ENCODE measurements at regions not wholly inside any gene's neighbourhood (a gene's known extent, or its start where the extent isn't known, plus 50 kb on each side); places are given as distances from the start of the nearest gene placed in this dataset.

DNA sequence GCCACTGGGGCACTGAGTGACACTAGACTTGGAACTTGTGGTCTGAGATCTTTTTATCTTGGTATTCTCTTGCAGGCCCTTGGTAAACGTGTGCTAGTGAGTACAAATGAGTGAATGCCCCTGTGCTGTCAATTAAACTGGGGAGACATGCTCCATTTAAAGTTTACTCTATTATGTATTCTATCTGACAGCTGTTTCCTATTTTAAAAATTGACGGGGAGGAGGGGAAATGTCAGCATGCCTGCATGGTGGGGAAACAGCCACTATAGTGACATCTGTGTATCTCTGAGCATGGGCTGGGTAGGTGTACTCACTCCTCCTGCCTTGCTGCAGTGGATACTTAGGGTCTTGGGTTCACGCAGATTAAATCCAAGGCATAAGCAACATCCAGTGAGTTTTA is 59.0 kb upstream of the IKBKE start:
- POLR2A ChIA-PET = no interaction called here
- H3K9ac ChIP-seq (ENCODE audit: insufficient read depth, low read depth, low read length) = no peak overlapping the region
- no peaks in the 10 kb centered on the region for H3K27me3 ChIP-seq (ENCODE audit: control insufficient read depth in 1 of 2, insufficient read depth in 2 of 2, low read length in 2 of 2)

DNA sequence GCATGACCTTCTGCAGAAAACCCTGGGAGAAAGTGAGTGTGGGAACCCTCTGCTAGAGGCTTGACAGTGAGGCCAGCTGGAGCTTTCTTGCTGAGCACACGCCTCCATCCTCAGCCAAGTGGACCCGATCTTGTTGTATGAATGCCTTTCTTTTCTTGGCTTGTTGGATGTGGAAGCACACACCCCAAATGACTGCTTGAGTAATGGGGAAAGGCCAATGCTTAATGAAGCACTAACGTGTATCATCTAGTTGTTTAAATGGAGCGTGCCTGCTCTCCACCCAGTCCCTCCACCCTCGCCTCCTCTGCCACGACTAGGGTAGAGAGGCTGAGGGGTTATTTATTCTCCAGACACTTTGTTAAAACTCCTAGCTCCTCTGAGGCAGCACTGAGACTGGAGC is 54.3 kb upstream of the IKBKE start:
- Histone ChIP-seq H2AFZ (ENCODE audit: low read length) (no peak overlapping the region), H3K27me3 (ENCODE audit: control insufficient read depth in 1 of 2, insufficient read depth in 2 of 2, low read length in 2 of 2) (no peaks in the 10 kb centered on the region), H3K9ac (ENCODE audit: insufficient read depth, low read depth, low read length) (no peak overlapping the region), H3K4me2 (ENCODE audit: low read depth, low read length) (no peak overlapping the region), H3K27ac (ENCODE audit: extremely low read length, insufficient read depth, low read length) (no peak overlapping the region), H3K79me2 (ENCODE audit: insufficient read depth, low read length) (no peaks in the 10 kb centered on the region), H3K4me3 (replicated peaks in 1 of 3; ENCODE audit: insufficient read depth in 1 of 3, low read depth in 2 of 3, low read length in 3 of 3) (no peak overlapping the region), H3K4me1 (ENCODE audit: insufficient read depth, low read length) (no peaks in the 10 kb centered on the region), H4K20me1 (ENCODE audit: insufficient read depth, low read length) (no peaks in the 10 kb centered on the region; the same call in 1 of the 2 replicates), H3K9me3 (ENCODE audit: low read length) (no peaks in the 10 kb centered on the region), H3K36me3 (replicated peaks in 1 of 2; ENCODE audit: control insufficient read depth in 1 of 2, insufficient read depth in 2 of 2, low read length in 2 of 2) (peaks cover 14 to 46% of the 10 kb centered on the region in 2 experiments)
- in situ Hi-C loops (cut with HindIII; ENCODE audit: extremely low pct_ligation_motif_present, low pct_unique_long_range_greater_than_20kb) (no loop called here), intact Hi-C loops (cut with micrococcal nuclease; ENCODE audit: unreplicated experiment) (no loop called here)
- ChIA-PET POLR2A (no interaction called here), CTCF (ENCODE audit: low intra/inter-chr PET ratio, low total read pairs) (no interaction called here)
- DNase-seq (ENCODE audit: low spot score) = no peak
- no peak for FAIRE-seq
- BruUV-seq (replicated peaks) = no TSS peak
- WGBS (ENCODE audit: low lambda C conversion rate) = 97% methylated on average over 6 of the region's 6 CpGs
- ATAC-seq = no peak
- no peak for TF ChIP-seq KAT8 (CRISPR knock-in tag; IDR thresholded peaks at IDR 0.05)
- TF ChIP-seq, protein P1, sequence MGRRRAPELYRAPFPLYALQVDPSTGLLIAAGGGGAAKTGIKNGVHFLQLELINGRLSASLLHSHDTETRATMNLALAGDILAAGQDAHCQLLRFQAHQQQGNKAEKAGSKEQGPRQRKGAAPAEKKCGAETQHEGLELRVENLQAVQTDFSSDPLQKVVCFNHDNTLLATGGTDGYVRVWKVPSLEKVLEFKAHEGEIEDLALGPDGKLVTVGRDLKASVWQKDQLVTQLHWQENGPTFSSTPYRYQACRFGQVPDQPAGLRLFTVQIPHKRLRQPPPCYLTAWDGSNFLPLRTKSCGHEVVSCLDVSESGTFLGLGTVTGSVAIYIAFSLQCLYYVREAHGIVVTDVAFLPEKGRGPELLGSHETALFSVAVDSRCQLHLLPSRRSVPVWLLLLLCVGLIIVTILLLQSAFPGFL (CRISPR knock-in tag; IDR thresholded peaks at IDR 0.05) = no peak
- no peak for TF ChIP-seq HNRNPUL1 (IDR thresholded peaks at IDR 0.05; ENCODE audit: low read depth, low read length)
- no peak for TF ChIP-seq ZBTB3 (CRISPR knock-in tag; IDR thresholded peaks at IDR 0.05; ENCODE audit: borderline replicate concordance, low read depth)
- no peak for TF ChIP-seq TCF7L2 (IDR thresholded peaks at IDR 0.05; ENCODE audit: low read depth, low read length)
- no peak for TF ChIP-seq ZNF260 (CRISPR knock-in tag; IDR thresholded peaks at IDR 0.05; ENCODE audit: borderline replicate concordance, low read depth)
- TF ChIP-seq ZNF382 (CRISPR knock-in tag; IDR thresholded peaks at IDR 0.05; ENCODE audit: borderline replicate concordance) = no peak
- no peak for TF ChIP-seq RBM39 (IDR thresholded peaks at IDR 0.05; ENCODE audit: low read depth, low read length, poor library complexity, severe bottlenecking)
- TF ChIP-seq ESRRA (CRISPR knock-in tag; IDR thresholded peaks at IDR 0.05; ENCODE audit: low read depth) = no peak
- TF ChIP-seq ZNF274 (CRISPR knock-in tag; IDR thresholded peaks at IDR 0.05) = no peak
- TF ChIP-seq, protein P2, sequence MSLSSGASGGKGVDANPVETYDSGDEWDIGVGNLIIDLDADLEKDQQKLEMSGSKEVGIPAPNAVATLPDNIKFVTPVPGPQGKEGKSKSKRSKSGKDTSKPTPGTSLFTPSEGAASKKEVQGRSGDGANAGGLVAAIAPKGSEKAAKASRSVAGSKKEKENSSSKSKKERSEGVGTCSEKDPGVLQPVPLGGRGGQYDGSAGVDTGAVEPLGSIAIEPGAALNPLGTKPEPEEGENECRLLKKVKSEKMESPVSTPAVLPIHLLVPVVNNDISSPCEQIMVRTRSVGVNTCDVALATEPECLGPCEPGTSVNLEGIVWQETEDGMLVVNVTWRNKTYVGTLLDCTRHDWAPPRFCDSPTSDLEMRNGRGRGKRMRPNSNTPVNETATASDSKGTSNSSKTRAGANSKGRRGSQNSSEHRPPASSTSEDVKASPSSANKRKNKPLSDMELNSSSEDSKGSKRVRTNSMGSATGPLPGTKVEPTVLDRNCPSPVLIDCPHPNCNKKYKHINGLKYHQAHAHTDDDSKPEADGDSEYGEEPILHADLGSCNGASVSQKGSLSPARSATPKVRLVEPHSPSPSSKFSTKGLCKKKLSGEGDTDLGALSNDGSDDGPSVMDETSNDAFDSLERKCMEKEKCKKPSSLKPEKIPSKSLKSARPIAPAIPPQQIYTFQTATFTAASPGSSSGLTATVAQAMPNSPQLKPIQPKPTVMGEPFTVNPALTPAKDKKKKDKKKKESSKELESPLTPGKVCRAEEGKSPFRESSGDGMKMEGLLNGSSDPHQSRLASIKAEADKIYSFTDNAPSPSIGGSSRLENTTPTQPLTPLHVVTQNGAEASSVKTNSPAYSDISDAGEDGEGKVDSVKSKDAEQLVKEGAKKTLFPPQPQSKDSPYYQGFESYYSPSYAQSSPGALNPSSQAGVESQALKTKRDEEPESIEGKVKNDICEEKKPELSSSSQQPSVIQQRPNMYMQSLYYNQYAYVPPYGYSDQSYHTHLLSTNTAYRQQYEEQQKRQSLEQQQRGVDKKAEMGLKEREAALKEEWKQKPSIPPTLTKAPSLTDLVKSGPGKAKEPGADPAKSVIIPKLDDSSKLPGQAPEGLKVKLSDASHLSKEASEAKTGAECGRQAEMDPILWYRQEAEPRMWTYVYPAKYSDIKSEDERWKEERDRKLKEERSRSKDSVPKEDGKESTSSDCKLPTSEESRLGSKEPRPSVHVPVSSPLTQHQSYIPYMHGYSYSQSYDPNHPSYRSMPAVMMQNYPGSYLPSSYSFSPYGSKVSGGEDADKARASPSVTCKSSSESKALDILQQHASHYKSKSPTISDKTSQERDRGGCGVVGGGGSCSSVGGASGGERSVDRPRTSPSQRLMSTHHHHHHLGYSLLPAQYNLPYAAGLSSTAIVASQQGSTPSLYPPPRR (CRISPR knock-in tag; IDR thresholded peaks at IDR 0.05; ENCODE audit: borderline replicate concordance) = no peak
- no peak for TF ChIP-seq MLLT10 (CRISPR knock-in tag; IDR thresholded peaks at IDR 0.05)
- TF ChIP-seq ZNF431 (CRISPR knock-in tag; IDR thresholded peaks at IDR 0.05; ENCODE audit: borderline replicate concordance, low read depth) = no peak

More for the DNA sequence above, 59.0 kb upstream of the IKBKE start:
- no peak overlapping the region for H3K4me3 ChIP-seq (replicated peaks in 1 of 3; ENCODE audit: insufficient read depth in 1 of 3, low read depth in 2 of 3, low read length in 3 of 3)
- no peaks in the 10 kb centered on the region; the same call in 1 of the 2 replicates for H4K20me1 ChIP-seq (ENCODE audit: insufficient read depth, low read length)
- H3K27ac ChIP-seq (ENCODE audit: extremely low read length, insufficient read depth, low read length) = no peak overlapping the region
- peaks cover 10 to 11% of the 10 kb centered on the region in 2 experiments for H3K36me3 ChIP-seq (replicated peaks in 1 of 2; ENCODE audit: control insufficient read depth in 1 of 2, insufficient read depth in 2 of 2, low read length in 2 of 2)
- no peaks in the 10 kb centered on the region for H3K79me2 ChIP-seq (ENCODE audit: insufficient read depth, low read length)
- ATAC-seq = no peak
- WGBS (ENCODE audit: low lambda C conversion rate) = 97% methylated on average over 3 of the region's 3 CpGs
- TF ChIP-seq ZKSCAN8 (CRISPR knock-in tag; IDR thresholded peaks at IDR 0.05; ENCODE audit: borderline replicate concordance) = no peak
- TF ChIP-seq SOX5 (CRISPR knock-in tag; IDR thresholded peaks at IDR 0.05; ENCODE audit: borderline replicate concordance) = no peak
- CTCF ChIA-PET (ENCODE audit: low intra/inter-chr PET ratio, low total read pairs) = no interaction called here
- no peak for DNase-seq (ENCODE audit: low spot score)
- no peaks in the 10 kb centered on the region for H3K9me3 ChIP-seq (ENCODE audit: low read length)
- H3K4me1 ChIP-seq (ENCODE audit: insufficient read depth, low read length) = no peaks in the 10 kb centered on the region
- no peak overlapping the region for H3K4me2 ChIP-seq (ENCODE audit: low read depth, low read length)
- intact Hi-C loops (cut with micrococcal nuclease; ENCODE audit: unreplicated experiment) = no loop called here
- BruUV-seq (replicated peaks) = no TSS peak
- in situ Hi-C loops (cut with HindIII; ENCODE audit: extremely low pct_ligation_motif_present, low pct_unique_long_range_greater_than_20kb) = no loop called here
- no peak for FAIRE-seq
- no peak overlapping the region for H2AFZ ChIP-seq (ENCODE audit: low read length)

Data from HepG2 (cell line).